ENCODE measurements at regions not wholly inside any gene's neighbourhood (a gene's known extent, or its start where the extent isn't known, plus 50 kb on each side); places are given as distances from the start of the nearest gene placed in this dataset.

DNA sequence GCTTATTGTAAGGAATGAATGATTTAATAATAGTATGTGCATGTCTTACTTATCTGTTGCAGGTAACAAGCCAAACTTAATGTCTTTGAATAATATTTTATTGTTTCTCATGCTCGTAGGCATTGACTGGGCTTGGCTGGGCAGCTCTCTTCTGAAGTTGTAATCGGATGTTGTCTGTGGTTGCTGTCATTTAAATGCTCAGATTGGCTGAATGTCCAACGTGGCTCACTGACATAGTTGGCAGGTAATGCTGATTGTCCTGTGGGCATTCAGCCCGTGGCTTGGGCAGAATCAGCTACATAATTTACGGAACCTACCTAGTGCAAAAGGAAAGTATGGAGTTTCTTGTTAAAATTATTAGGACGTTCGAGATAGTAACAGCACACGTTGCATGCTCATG is 297.4 kb upstream of the GBE1 start:
- no peak for TF ChIP-seq CTCF (conservative IDR thresholded peaks at IDR 0.05; ENCODE audit: control insufficient read depth, insufficient read depth, low read depth, low read length)
- no peak overlapping the region for H3K4me3 ChIP-seq (ENCODE audit: control insufficient read depth, low read depth, low read length)
- no peak for DNase-seq (ENCODE audit: low read depth)

- H3K4me3 ChIP-seq (ENCODE audit: control insufficient read depth, low read depth, low read length), result no peak overlapping the region
- no peak for DNase-seq (ENCODE audit: low read depth)
- TF ChIP-seq CTCF (conservative IDR thresholded peaks at IDR 0.05; ENCODE audit: control insufficient read depth, insufficient read depth, low read depth, low read length), result no peak
These were observed 294.3 kb upstream of the GBE1 start for GRCh38 chr3:82055792-82056191.

DNA sequence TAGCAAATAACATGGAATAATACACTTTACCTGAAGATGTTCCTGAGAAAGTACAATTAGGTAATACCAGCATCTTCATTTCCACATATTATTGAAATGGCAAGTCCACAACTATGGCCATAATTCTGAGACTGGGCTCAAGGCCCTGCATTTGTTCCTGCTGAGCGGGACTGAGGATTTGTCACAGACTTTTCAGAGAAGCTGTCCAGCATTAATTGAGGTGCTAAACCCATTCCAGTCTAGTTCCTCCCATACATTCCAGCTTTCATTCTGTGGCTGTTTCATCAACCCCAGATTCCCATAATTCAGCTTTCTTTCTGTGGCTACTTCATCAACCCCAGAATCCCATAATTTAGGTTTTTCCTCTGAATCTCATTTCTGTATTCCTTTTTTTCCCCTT is 293.4 kb upstream of the GBE1 start:
- no peak for TF ChIP-seq CTCF (conservative IDR thresholded peaks at IDR 0.05; ENCODE audit: control insufficient read depth, insufficient read depth, low read depth, low read length)
- no peak for DNase-seq (ENCODE audit: low read depth)
- H3K4me3 ChIP-seq (ENCODE audit: control insufficient read depth, low read depth, low read length), result no peak overlapping the region

- no peak for DNase-seq (ENCODE audit: low read depth)
- no peak for TF ChIP-seq CTCF (conservative IDR thresholded peaks at IDR 0.05; ENCODE audit: control insufficient read depth, insufficient read depth, low read depth, low read length)
- H3K4me3 ChIP-seq (ENCODE audit: control insufficient read depth, low read depth, low read length), result no peak overlapping the region
These were observed 291.8 kb upstream of the GBE1 start for GRCh38 chr3:82053236-82053635.

- TF ChIP-seq CTCF (conservative IDR thresholded peaks at IDR 0.05; ENCODE audit: control insufficient read depth, insufficient read depth, low read depth, low read length), result no peak
- DNase-seq (ENCODE audit: low read depth), result no peak
- H3K4me3 ChIP-seq (ENCODE audit: control insufficient read depth, low read depth, low read length), result no peak overlapping the region
These were observed 288.9 kb upstream of the GBE1 start for GRCh38 chr3:82050382-82050781.

- no peak overlapping the region for H3K4me3 ChIP-seq (ENCODE audit: control insufficient read depth, low read depth, low read length)
- DNase-seq (ENCODE audit: low read depth), result no peak
- no peak for TF ChIP-seq CTCF (conservative IDR thresholded peaks at IDR 0.05; ENCODE audit: control insufficient read depth, insufficient read depth, low read depth, low read length)
These were observed 287.3 kb upstream of the GBE1 start for GRCh38 chr3:82048711-82049110.

All from fibroblast of mammary gland (primary cell).